ENCODE measurements at regions not wholly inside any gene's neighbourhood (a gene's known extent, or its start where the extent isn't known, plus 50 kb on each side); places are given as distances from the start of the nearest gene placed in this dataset.

DNA sequence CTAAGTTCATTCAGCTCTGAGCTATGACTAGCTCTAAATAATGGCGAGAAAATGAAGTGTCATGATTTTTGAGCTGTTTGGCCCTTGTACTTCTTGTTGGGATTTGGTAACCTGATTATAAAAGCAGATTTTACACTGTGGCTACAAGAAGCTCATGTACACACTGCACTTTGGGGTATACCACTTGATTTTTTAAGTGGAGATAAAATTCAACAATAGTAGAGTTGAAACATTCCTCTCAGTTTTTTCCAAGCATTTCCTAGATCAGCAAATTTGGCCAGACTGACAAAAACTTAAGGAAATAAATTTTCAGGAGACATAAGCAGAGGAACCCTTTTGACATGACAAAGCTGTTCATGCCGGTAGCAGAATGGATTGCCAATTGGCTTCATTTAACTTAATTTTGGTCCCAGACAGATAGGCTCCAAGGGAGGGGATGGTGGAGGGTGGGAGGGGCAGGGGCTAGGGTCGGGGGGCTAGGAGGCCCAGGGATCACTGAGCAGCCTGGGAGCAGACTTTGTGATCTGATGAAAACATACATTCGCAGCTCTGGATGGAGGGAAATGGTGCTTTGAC, 575.9 kb downstream of the METTL15 start:
- Histone ChIP-seq H3K27me3 (ENCODE audit: insufficient read depth) (no peaks in the 10 kb centered on the region), H3K9me2 (no peaks in the 10 kb centered on the region), H3K9me3 (no peaks in the 10 kb centered on the region), H4K20me1 (ENCODE audit: insufficient read depth) (no peaks in the 10 kb centered on the region), H3K9ac (no peak overlapping the region), H3K27ac (ENCODE audit: low read depth in 2 of 2, low read length in 1 of 2) (no peak overlapping the region), H3K36me3 (replicated peaks in 1 of 2; ENCODE audit: control insufficient read depth in 1 of 2, insufficient read depth in 2 of 2, low read length in 1 of 2) (no peaks in the 10 kb centered on the region), H2AFZ (ENCODE audit: low read depth) (no peak overlapping the region), H3K4me2 (no peak overlapping the region), H3K4me3 (ENCODE audit: low read depth in 2 of 2, low read length in 1 of 2) (no peak overlapping the region), H3K4me1 (ENCODE audit: control insufficient read depth in 1 of 2, insufficient read depth in 2 of 2, low read depth in 1 of 2, low read length in 1 of 2) (no peaks in the 10 kb centered on the region; a peak in 1 of 4 replicates), H3F3A (replicated peaks; ENCODE audit: insufficient read depth) (no peaks in the 10 kb centered on the region), H3K79me2 (ENCODE audit: insufficient read depth) (no peaks in the 10 kb centered on the region)
- ChIA-PET POLR2A (no interaction called here), CTCF (interaction anchor here (2.1 kb wide), 1 partner anchor 13 kb away, joined by 9 read pairs; no protein-coding TSS in a partner anchor)
- no peak for DNase-seq
- TF ChIP-seq EZH2phosphoT487 (IDR thresholded peaks at IDR 0.05; ENCODE audit: borderline replicate concordance, low read depth) (no peak), MAX (IDR thresholded peaks at IDR 0.05; ENCODE audit: low read depth) (no peak), TAF1 (IDR thresholded peaks at IDR 0.05; ENCODE audit: borderline replicate concordance, low read depth, low read length) (no peak), TEAD4 (IDR thresholded peaks at IDR 0.05; ENCODE audit: borderline replicate concordance, insufficient read depth) (no peak), CTCF (IDR thresholded peaks at IDR 0.05) (no peak), SMC3 (IDR thresholded peaks at IDR 0.05; ENCODE audit: low read depth, low read length) (no peak), SIN3A (IDR thresholded peaks at IDR 0.05; ENCODE audit: borderline replicate concordance, low read depth, low read length) (no peak), FOSL2 (IDR thresholded peaks at IDR 0.05; ENCODE audit: borderline replicate concordance, low read depth) (no peak), TCF12 (IDR thresholded peaks at IDR 0.05) (no peak), USF2 (IDR thresholded peaks at IDR 0.05; ENCODE audit: borderline replicate concordance, low read depth, low read length) (no peak), RFX5 (IDR thresholded peaks at IDR 0.05; ENCODE audit: low read length) (no peak), NFIC (IDR thresholded peaks at IDR 0.05; ENCODE audit: borderline replicate concordance) (no peak)
- TF ChIP-seq, protein P1, sequence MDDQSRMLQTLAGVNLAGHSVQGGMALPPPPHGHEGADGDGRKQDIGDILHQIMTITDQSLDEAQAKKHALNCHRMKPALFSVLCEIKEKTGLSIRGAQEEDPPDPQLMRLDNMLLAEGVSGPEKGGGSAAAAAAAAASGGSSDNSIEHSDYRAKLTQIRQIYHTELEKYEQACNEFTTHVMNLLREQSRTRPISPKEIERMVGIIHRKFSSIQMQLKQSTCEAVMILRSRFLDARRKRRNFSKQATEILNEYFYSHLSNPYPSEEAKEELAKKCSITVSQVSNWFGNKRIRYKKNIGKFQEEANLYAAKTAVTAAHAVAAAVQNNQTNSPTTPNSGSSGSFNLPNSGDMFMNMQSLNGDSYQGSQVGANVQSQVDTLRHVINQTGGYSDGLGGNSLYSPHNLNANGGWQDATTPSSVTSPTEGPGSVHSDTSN (IDR thresholded peaks at IDR 0.05) = no peak
- 64% methylated on average over 4 of the region's 4 CpGs for WGBS (ENCODE audit: low lambda C conversion rate)
